Fibroblast of skin of left quadriceps (primary cell): ENCODE measurements at regions not wholly inside any gene's neighbourhood (a gene's known extent, or its start where the extent isn't known, plus 50 kb on each side); places are given as distances from the start of the nearest gene placed in this dataset.

ENCODE experiments used
- DNase-seq, 2 experiments: peaks; one replicate each; pipeline ENCODE4 v3.0.0-alpha.2; 2013; ENCODE audit warnings: low read depth in 2 of 2

GRCh38 chr5:2130361-2130760 lies 247.6 kb upstream of the IRX4 start:
- DNase-seq, result no peak

GRCh38 chr5:2129568-2130272 lies 247.0 kb upstream of the IRX4 start:
- DNase-seq, result no peak

GRCh38 chr5:2128686-2129355 lies 246.1 kb upstream of the IRX4 start:
- DNase-seq, result no peak

GRCh38 chr5:2126512-2126911 lies 243.8 kb upstream of the IRX4 start:
- no peak for DNase-seq

GRCh38 chr5:2125901-2126265 lies 243.2 kb upstream of the IRX4 start:
- no peak for DNase-seq

- DNase-seq, result no peak
These were observed 242.6 kb upstream of the IRX4 start for GRCh38 chr5:2125171-2125900.

GRCh38 chr5:2124434-2125170 lies 241.9 kb upstream of the IRX4 start:
- no peak for DNase-seq

- no peak for DNase-seq
These were observed 241.1 kb upstream of the IRX4 start for GRCh38 chr5:2123874-2124273.

- DNase-seq, result no peak
These were observed 237.6 kb upstream of the IRX4 start for GRCh38 chr5:2120361-2120760.

GRCh38 chr5:2119573-2119972 lies 236.8 kb upstream of the IRX4 start:
- no peak for DNase-seq

- no peak for DNase-seq
These were observed 230.8 kb upstream of the IRX4 start for GRCh38 chr5:2113348-2114131.

- DNase-seq, result no peak
These were observed 229.7 kb upstream of the IRX4 start for GRCh38 chr5:2112173-2113025.

- no peak for DNase-seq
These were observed 228.9 kb upstream of the IRX4 start for GRCh38 chr5:2111569-2112105.

- DNase-seq, result no peak
These were observed 228.3 kb upstream of the IRX4 start for GRCh38 chr5:2110934-2111462.

- DNase-seq, result no peak
These were observed 227.6 kb upstream of the IRX4 start for GRCh38 chr5:2110137-2110933.

- no peak for DNase-seq
These were observed 226.8 kb upstream of the IRX4 start for GRCh38 chr5:2109566-2109965.

GRCh38 chr5:2106721-2107120 lies 224.0 kb upstream of the IRX4 start:
- no peak for DNase-seq

GRCh38 chr5:2105141-2105540 lies 222.4 kb upstream of the IRX4 start:
- no peak for DNase-seq

- DNase-seq, result no peak
These were observed 221.2 kb upstream of the IRX4 start for GRCh38 chr5:2103940-2104339.
